ENCODE measurements at regions not wholly inside any gene's neighbourhood (a gene's known extent, or its start where the extent isn't known, plus 50 kb on each side); places are given as distances from the start of the nearest gene placed in this dataset.

GRCh38 chr14:79920180-79920692, 291.1 kb downstream of the DIO2 start:
- no peak for DNase-seq (ENCODE audit: low spot score)
- H3K4me2 ChIP-seq, result no peak overlapping the region
- no peak overlapping the region for H3K4me3 ChIP-seq
- H2AFZ ChIP-seq (replicated peaks), result no peak overlapping the region
- no peak overlapping the region for H3K27ac Mint-ChIP-seq
- peaks cover 2% of the 10 kb centered on the region for H3K9me3 Mint-ChIP-seq
- H3K79me2 ChIP-seq (ENCODE audit: low read depth), result no peaks in the 10 kb centered on the region
- H3K27me3 ChIP-seq, result no peaks in the 10 kb centered on the region
- no peaks in the 10 kb centered on the region for H3K27me3 Mint-ChIP-seq (ENCODE audit: insufficient read depth, low read depth)
- H3K9ac ChIP-seq, result no peak overlapping the region
- H3F3A ChIP-seq (ENCODE audit: low read depth), result no peaks in the 10 kb centered on the region
- H3K9me3 ChIP-seq (ENCODE audit: low read depth), result peaks cover 4% of the 10 kb centered on the region
- H3K4me1 ChIP-seq, result no peaks in the 10 kb centered on the region
- no peak overlapping the region for H3K27ac ChIP-seq
- H3K4me3 Mint-ChIP-seq, result no peak overlapping the region
- no peaks in the 10 kb centered on the region for H4K20me1 ChIP-seq (ENCODE audit: low read depth)
- H3K36me3 Mint-ChIP-seq, result no peaks in the 10 kb centered on the region
- no peaks in the 10 kb centered on the region for H3K36me3 ChIP-seq
- no peaks in the 10 kb centered on the region for H3K4me1 Mint-ChIP-seq
- TF ChIP-seq EZH2 (IDR thresholded peaks at IDR 0.05) (no peak), EZH2phosphoT487 (IDR thresholded peaks at IDR 0.05) (no peak)
- TF ChIP-seq, protein P1, sequence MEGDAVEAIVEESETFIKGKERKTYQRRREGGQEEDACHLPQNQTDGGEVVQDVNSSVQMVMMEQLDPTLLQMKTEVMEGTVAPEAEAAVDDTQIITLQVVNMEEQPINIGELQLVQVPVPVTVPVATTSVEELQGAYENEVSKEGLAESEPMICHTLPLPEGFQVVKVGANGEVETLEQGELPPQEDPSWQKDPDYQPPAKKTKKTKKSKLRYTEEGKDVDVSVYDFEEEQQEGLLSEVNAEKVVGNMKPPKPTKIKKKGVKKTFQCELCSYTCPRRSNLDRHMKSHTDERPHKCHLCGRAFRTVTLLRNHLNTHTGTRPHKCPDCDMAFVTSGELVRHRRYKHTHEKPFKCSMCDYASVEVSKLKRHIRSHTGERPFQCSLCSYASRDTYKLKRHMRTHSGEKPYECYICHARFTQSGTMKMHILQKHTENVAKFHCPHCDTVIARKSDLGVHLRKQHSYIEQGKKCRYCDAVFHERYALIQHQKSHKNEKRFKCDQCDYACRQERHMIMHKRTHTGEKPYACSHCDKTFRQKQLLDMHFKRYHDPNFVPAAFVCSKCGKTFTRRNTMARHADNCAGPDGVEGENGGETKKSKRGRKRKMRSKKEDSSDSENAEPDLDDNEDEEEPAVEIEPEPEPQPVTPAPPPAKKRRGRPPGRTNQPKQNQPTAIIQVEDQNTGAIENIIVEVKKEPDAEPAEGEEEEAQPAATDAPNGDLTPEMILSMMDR (IDR thresholded peaks at IDR 0.05), result no peak
